ENCODE measurements at regions not wholly inside any gene's neighbourhood (a gene's known extent, or its start where the extent isn't known, plus 50 kb on each side); places are given as distances from the start of the nearest gene placed in this dataset.

- Histone ChIP-seq H3K27ac (ENCODE audit: low read depth, low read length) (no peak overlapping the region), H3K4me2 (ENCODE audit: low read length) (no peak overlapping the region), H3K56ac (ENCODE audit: low read length) (no peak overlapping the region), H4K8ac (ENCODE audit: low read depth, low read length) (no peak overlapping the region), H2BK15ac (replicated peaks; ENCODE audit: low read depth) (no peak overlapping the region), H3K9ac (ENCODE audit: low read length) (no peak overlapping the region), H3K4me3 (ENCODE audit: low read length) (no peak overlapping the region), H4K5ac (ENCODE audit: low read length) (no peak overlapping the region), H2BK5ac (ENCODE audit: low read length) (no peak overlapping the region), H2BK120ac (ENCODE audit: low read depth, low read length) (no peak overlapping the region), H2AK5ac (ENCODE audit: low read length) (no peak overlapping the region), H3K23ac (ENCODE audit: low read length) (no peak overlapping the region), H3K18ac (ENCODE audit: low read length) (no peak overlapping the region), H3K79me1 (ENCODE audit: low read length) (no peaks in the 10 kb centered on the region), H3K79me2 (ENCODE audit: control insufficient read depth, insufficient read depth, low read length) (no peaks in the 10 kb centered on the region), H3K36me3 (ENCODE audit: control insufficient read depth, insufficient read depth, low read length) (no peaks in the 10 kb centered on the region), H3K27me3 (ENCODE audit: insufficient read depth, low read length, poor library complexity) (no peaks in the 10 kb centered on the region), H3K4ac (ENCODE audit: low read depth, low read length) (no peak overlapping the region), H3K4me1 (ENCODE audit: control insufficient read depth, low read depth, low read length) (no peaks in the 10 kb centered on the region)
- no peak for DNase-seq
- no CpG with 5 or more reads among the region's 2 CpGs for WGBS (ENCODE audit: extremely low coverage, insufficient coverage, low lambda C conversion rate)
These were observed 58.0 kb upstream of the TEX9 start for GRCh38 chr15:56307180-56307579.

DNA sequence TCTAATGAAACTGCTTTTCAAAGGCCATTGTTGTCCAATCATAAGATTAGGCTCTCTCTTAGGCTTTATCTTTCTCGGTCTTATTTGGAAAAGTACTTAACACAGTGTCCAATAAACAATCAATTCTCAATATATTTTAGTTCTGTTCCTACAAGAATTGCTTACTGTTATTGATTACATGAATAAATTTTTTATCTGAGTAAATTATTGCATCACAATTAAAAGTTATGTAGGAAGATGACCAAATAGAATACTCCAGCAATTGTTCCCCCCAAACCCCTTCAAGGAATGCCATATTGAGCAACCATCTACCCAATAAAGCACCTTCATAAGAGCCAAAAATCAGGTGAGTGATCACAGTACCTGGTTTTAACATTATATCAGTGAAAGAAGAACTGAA, 55.0 kb upstream of the RFX7 start:
- Histone ChIP-seq H3K27ac (ENCODE audit: low read depth, low read length) (no peak overlapping the region), H3K4ac (ENCODE audit: low read depth, low read length) (no peak overlapping the region), H2BK15ac (replicated peaks; ENCODE audit: low read depth) (no peak overlapping the region), H3K79me1 (ENCODE audit: low read length) (no peaks in the 10 kb centered on the region), H3K4me3 (ENCODE audit: low read length) (no peak overlapping the region), H3K4me2 (ENCODE audit: low read length) (no peak overlapping the region), H2BK5ac (ENCODE audit: low read length) (no peak overlapping the region), H3K4me1 (ENCODE audit: control insufficient read depth, low read depth, low read length) (no peaks in the 10 kb centered on the region), H3K36me3 (ENCODE audit: control insufficient read depth, insufficient read depth, low read length) (no peaks in the 10 kb centered on the region), H3K18ac (ENCODE audit: low read length) (no peak overlapping the region), H3K56ac (ENCODE audit: low read length) (no peak overlapping the region), H4K8ac (ENCODE audit: low read depth, low read length) (no peak overlapping the region), H3K9ac (ENCODE audit: low read length) (no peak overlapping the region), H4K5ac (ENCODE audit: low read length) (no peak overlapping the region), H3K79me2 (ENCODE audit: control insufficient read depth, insufficient read depth, low read length) (no peaks in the 10 kb centered on the region), H3K23ac (ENCODE audit: low read length) (no peak overlapping the region), H2AK5ac (ENCODE audit: low read length) (no peak overlapping the region), H2BK120ac (ENCODE audit: low read depth, low read length) (no peak overlapping the region), H3K27me3 (ENCODE audit: insufficient read depth, low read length, poor library complexity) (no peaks in the 10 kb centered on the region)
- DNase-seq = no peak
- WGBS (ENCODE audit: extremely low coverage, insufficient coverage, low lambda C conversion rate) = no CpG with 5 or more reads among the region's 1 CpG

- no peak overlapping the region for H3K23ac ChIP-seq (ENCODE audit: low read length)
- no peak overlapping the region for H3K4me2 ChIP-seq (ENCODE audit: low read length)
- H3K79me1 ChIP-seq (ENCODE audit: low read length) = no peaks in the 10 kb centered on the region
- no peak overlapping the region for H3K4me3 ChIP-seq (ENCODE audit: low read length)
- H3K56ac ChIP-seq (ENCODE audit: low read length) = no peak overlapping the region
- no peak overlapping the region for H2AK5ac ChIP-seq (ENCODE audit: low read length)
- H3K18ac ChIP-seq (ENCODE audit: low read length) = no peak overlapping the region
- no peak overlapping the region for H2BK120ac ChIP-seq (ENCODE audit: low read depth, low read length)
- no peak overlapping the region for H2BK5ac ChIP-seq (ENCODE audit: low read length)
- H3K27me3 ChIP-seq (ENCODE audit: insufficient read depth, low read length, poor library complexity) = no peaks in the 10 kb centered on the region
- no peak overlapping the region for H3K27ac ChIP-seq (ENCODE audit: low read depth, low read length)
- peak; percentile 21 for DNase-seq
- no peak overlapping the region for H4K8ac ChIP-seq (ENCODE audit: low read depth, low read length)
- no peaks in the 10 kb centered on the region for H3K36me3 ChIP-seq (ENCODE audit: control insufficient read depth, insufficient read depth, low read length)
- H3K4me1 ChIP-seq (ENCODE audit: control insufficient read depth, low read depth, low read length) = no peaks in the 10 kb centered on the region
- no peak overlapping the region for H4K5ac ChIP-seq (ENCODE audit: low read length)
- H3K4ac ChIP-seq (ENCODE audit: low read depth, low read length) = no peak overlapping the region
- no peaks in the 10 kb centered on the region for H3K79me2 ChIP-seq (ENCODE audit: control insufficient read depth, insufficient read depth, low read length)
- no peak overlapping the region for H3K9ac ChIP-seq (ENCODE audit: low read length)
- H2BK15ac ChIP-seq (replicated peaks; ENCODE audit: low read depth) = no peak overlapping the region
- no CpG with 5 or more reads among the region's 2 CpGs for WGBS (ENCODE audit: extremely low coverage, insufficient coverage, low lambda C conversion rate)
These were observed 51.8 kb upstream of the RFX7 start for GRCh38 chr15:56295433-56295832.

- Histone ChIP-seq H3K18ac (ENCODE audit: low read length) (no peak overlapping the region), H2BK5ac (ENCODE audit: low read length) (no peak overlapping the region), H3K9ac (ENCODE audit: low read length) (no peak overlapping the region), H3K4me1 (ENCODE audit: control insufficient read depth, low read depth, low read length) (no peaks in the 10 kb centered on the region), H3K23ac (ENCODE audit: low read length) (no peak overlapping the region), H3K79me1 (ENCODE audit: low read length) (no peaks in the 10 kb centered on the region), H3K4ac (ENCODE audit: low read depth, low read length) (no peak overlapping the region), H3K4me3 (ENCODE audit: low read length) (no peak overlapping the region), H4K5ac (ENCODE audit: low read length) (no peak overlapping the region), H3K27ac (ENCODE audit: low read depth, low read length) (no peak overlapping the region), H2AK5ac (ENCODE audit: low read length) (no peak overlapping the region), H3K56ac (ENCODE audit: low read length) (no peak overlapping the region), H3K4me2 (ENCODE audit: low read length) (no peak overlapping the region), H2BK15ac (replicated peaks; ENCODE audit: low read depth) (no peak overlapping the region), H3K79me2 (ENCODE audit: control insufficient read depth, insufficient read depth, low read length) (no peaks in the 10 kb centered on the region), H3K36me3 (ENCODE audit: control insufficient read depth, insufficient read depth, low read length) (no peaks in the 10 kb centered on the region), H2BK120ac (ENCODE audit: low read depth, low read length) (no peak overlapping the region), H3K27me3 (ENCODE audit: insufficient read depth, low read length, poor library complexity) (no peaks in the 10 kb centered on the region), H4K8ac (ENCODE audit: low read depth, low read length) (no peak overlapping the region)
- no peak for DNase-seq
- WGBS (ENCODE audit: extremely low coverage, insufficient coverage, low lambda C conversion rate) = no CpG with 5 or more reads among the region's 5 CpGs
These were observed 50.0 kb upstream of the RFX7 start for GRCh38 chr15:56293495-56294292.
